H9 (cell line): ENCODE measurements at regions not wholly inside any gene's neighbourhood (a gene's known extent, or its start where the extent isn't known, plus 50 kb on each side); places are given as distances from the start of the nearest gene placed in this dataset.
A peak's percentile ranks its signal among the peaks of the same experiment; 100 is the strongest.

Experiments used
- DNase-seq: peaks from one replicate; pipeline ENCODE4 v3.0.0-alpha.2; 2017
- H2AFZ ChIP-seq: one replicate; pipeline ENCODE4 v1.6.1; 2013; ENCODE audit warnings: mild to moderate bottlenecking, low read length, control low read depth, moderate library complexity
- H2AK5ac ChIP-seq: 2 replicates; pipeline ENCODE4 v1.6.1; 2013; ENCODE audit warnings: low read length, control low read depth, mixed read lengths; ENCODE audit not compliant: insufficient read length
- H2BK120ac ChIP-seq: one replicate; pipeline ENCODE4 v1.6.1; 2013; ENCODE audit warnings: low read depth, mild to moderate bottlenecking, low read length, control low read depth, inconsistent platforms; ENCODE audit not compliant: poor library complexity, severe bottlenecking
- H2BK12ac ChIP-seq: 2 replicates; pipeline ENCODE4 v1.6.1; 2013; ENCODE audit warnings: low read length, control low read depth, mixed read lengths, low read depth; ENCODE audit not compliant: insufficient read length
- H2BK15ac ChIP-seq: 2 replicates; pipeline ENCODE4 v1.6.1; 2013; ENCODE audit warnings: low read depth, low read length, control low read depth
- H2BK20ac ChIP-seq: one replicate; pipeline ENCODE4 v1.6.1; 2013; ENCODE audit warnings: low read depth, mild to moderate bottlenecking, low read length, control low read depth, inconsistent platforms; ENCODE audit not compliant: poor library complexity, severe bottlenecking
- H2BK5ac ChIP-seq: 2 replicates; pipeline ENCODE4 v1.6.1; 2013; ENCODE audit warnings: low read length, control low read depth, mixed read lengths; ENCODE audit not compliant: insufficient read length
- H3K14ac ChIP-seq: 2 replicates; pipeline ENCODE4 v1.6.1; 2013; ENCODE audit warnings: low read length, control low read depth; ENCODE audit not compliant: insufficient read depth
- H3K18ac ChIP-seq: 2 replicates; pipeline ENCODE4 v1.6.1; 2013; ENCODE audit warnings: low read depth, mild to moderate bottlenecking, mixed read lengths, low read length, control low read depth; ENCODE audit not compliant: insufficient read length
- H3K23ac ChIP-seq: 2 replicates; pipeline ENCODE4 v1.6.1; 2013; ENCODE audit warnings: low read length, control low read depth, mixed read lengths, low read depth; ENCODE audit not compliant: insufficient read length
- H3K23me2 ChIP-seq: 2 replicates; pipeline ENCODE4 v1.6.1; 2013; ENCODE audit warnings: low read depth, mild to moderate bottlenecking, mixed read lengths, low read length, control low read depth; ENCODE audit not compliant: insufficient read length, poor library complexity, severe bottlenecking
- H3K27ac ChIP-seq: 2 replicates; pipeline ENCODE4 v1.5.1; 2013; ENCODE audit warnings: low read length, control low read depth, mixed read lengths, low read depth; ENCODE audit not compliant: insufficient read length
- H3K27me3 ChIP-seq: 2 replicates; pipeline ENCODE4 v1.6.1; 2013; ENCODE audit warnings: low read length, control low read depth, inconsistent platforms; ENCODE audit not compliant: insufficient read depth
- H3K4ac ChIP-seq: 2 replicates; pipeline ENCODE4 v1.6.1; 2013; ENCODE audit warnings: low read depth, mild to moderate bottlenecking, control low read depth, inconsistent platforms, low read length, moderate library complexity
- H3K4me1 ChIP-seq: 2 replicates; pipeline ENCODE4 v1.6.1; 2013; ENCODE audit warnings: low read length, control low read depth, inconsistent platforms; ENCODE audit not compliant: insufficient read depth
- H3K4me2 ChIP-seq: 2 replicates; pipeline ENCODE4 v1.6.1; 2013; ENCODE audit warnings: low read length, control low read depth, mixed read lengths; ENCODE audit not compliant: insufficient read length, insufficient read depth
- H3K56ac ChIP-seq: 2 replicates; pipeline ENCODE4 v1.6.1; 2013; ENCODE audit warnings: low read depth, mild to moderate bottlenecking, mixed read lengths, low read length, control low read depth; ENCODE audit not compliant: insufficient read length
- H3K79me1 ChIP-seq: 2 replicates; pipeline ENCODE4 v1.6.1; 2013; ENCODE audit warnings: low read depth, mild to moderate bottlenecking, moderate library complexity, low read length, control low read depth, inconsistent platforms; ENCODE audit not compliant: insufficient read depth, poor library complexity, severe bottlenecking
- H3K79me2 ChIP-seq: 2 replicates; pipeline ENCODE4 v1.6.1; 2013; ENCODE audit warnings: low read length, control low read depth, inconsistent platforms; ENCODE audit not compliant: insufficient read depth
- H3K9ac ChIP-seq: 2 replicates; pipeline ENCODE4 v1.6.1; 2013; ENCODE audit warnings: low read length, control low read depth, mixed read lengths; ENCODE audit not compliant: insufficient read length; ENCODE audit errors: extremely low read depth
- H3K9me3 ChIP-seq: one replicate; pipeline ENCODE4 v1.6.1; 2013; ENCODE audit warnings: low read depth, low read length, inconsistent platforms; ENCODE audit not compliant: control insufficient read depth
- H3T11ph ChIP-seq: one replicate; pipeline ENCODE4 v1.6.1; 2013; ENCODE audit warnings: mild to moderate bottlenecking, low read length, control low read depth, inconsistent platforms
- H4K20me1 ChIP-seq: one replicate; pipeline ENCODE4 v1.6.1; 2013; ENCODE audit not compliant: control insufficient read depth, insufficient read length, insufficient read depth
- H4K5ac ChIP-seq: 2 replicates; pipeline ENCODE4 v1.6.1; 2013; ENCODE audit warnings: low read depth, mild to moderate bottlenecking, mixed read lengths, low read length, control low read depth; ENCODE audit not compliant: insufficient read length
- H4K8ac ChIP-seq: replicated peaks from 2 replicates; pipeline ENCODE4 v1.6.1; 2013; ENCODE audit warnings: low read length, control low read depth, mixed read lengths, low read depth; ENCODE audit not compliant: insufficient read length
- H4K91ac ChIP-seq: 2 replicates; pipeline ENCODE4 v1.6.1; 2013; ENCODE audit warnings: low read depth, mild to moderate bottlenecking, moderate library complexity, mixed read lengths, low read length, control low read depth; ENCODE audit not compliant: insufficient read length
- H3K27ac Mint-ChIP-seq, 3 experiments: 2 replicates in 2 of 3; 3 replicates in 1 of 3; pipeline ENCODE4 v1.8.0; 2020 to 2021; ENCODE audit warnings: mixed read lengths in 3 of 3, mild to moderate bottlenecking in 1 of 3, moderate library complexity in 1 of 3
- H3K27me3 Mint-ChIP-seq: 2 replicates; pipeline ENCODE4 v1.8.0; 2021; ENCODE audit warnings: low read depth, mild to moderate bottlenecking, moderate library complexity, mixed read lengths
- H3K36me3 Mint-ChIP-seq, 3 experiments: 2 replicates in 2 of 3; 3 replicates in 1 of 3; pipeline ENCODE4 v1.8.0; 2020 to 2021; ENCODE audit warnings: low read depth in 3 of 3, mixed read lengths in 3 of 3; ENCODE audit not compliant: insufficient read depth in 1 of 3
- H3K4me1 Mint-ChIP-seq, 2 experiments: 2 replicates each; pipeline ENCODE4 v1.8.0; 2020; ENCODE audit warnings: mixed read lengths in 2 of 2
- H3K4me3 Mint-ChIP-seq, 2 experiments: 2 replicates in 1 of 2; 3 replicates in 1 of 2; pipeline ENCODE4 v1.8.0; 2020 to 2021; ENCODE audit warnings: mild to moderate bottlenecking in 2 of 2, mixed read lengths in 2 of 2, moderate library complexity in 1 of 2
- H3K9me3 Mint-ChIP-seq, 2 experiments: 2 replicates in 1 of 2; 3 replicates in 1 of 2; pipeline ENCODE4 v1.8.0; 2020; ENCODE audit warnings: mild to moderate bottlenecking in 2 of 2, mixed read lengths in 2 of 2, moderate library complexity in 1 of 2
- WGBS: extraction: QIAGEN DNeasy Blood & Tissue Kit; methylation state at CpG from one replicate; pipeline ENCODE4 v1.1.7; 2013; ENCODE audit warnings: missing lambda C conversion rate, low lambda C conversion rate, mixed read lengths; ENCODE audit not compliant: insufficient read length; ENCODE audit errors: extremely low coverage; 5-methylcytosine and 5-hydroxymethylcytosine counted together
- TF ChIP-seq, protein P1 (sequence below): fragments of 200-600 bp; sonication (generic); conservative IDR thresholded peaks from 3 replicates; pipeline ENCODE4 v1.8.0; 2021; ENCODE audit warnings: antibody characterized with exemption, mild to moderate bottlenecking

DNA sequence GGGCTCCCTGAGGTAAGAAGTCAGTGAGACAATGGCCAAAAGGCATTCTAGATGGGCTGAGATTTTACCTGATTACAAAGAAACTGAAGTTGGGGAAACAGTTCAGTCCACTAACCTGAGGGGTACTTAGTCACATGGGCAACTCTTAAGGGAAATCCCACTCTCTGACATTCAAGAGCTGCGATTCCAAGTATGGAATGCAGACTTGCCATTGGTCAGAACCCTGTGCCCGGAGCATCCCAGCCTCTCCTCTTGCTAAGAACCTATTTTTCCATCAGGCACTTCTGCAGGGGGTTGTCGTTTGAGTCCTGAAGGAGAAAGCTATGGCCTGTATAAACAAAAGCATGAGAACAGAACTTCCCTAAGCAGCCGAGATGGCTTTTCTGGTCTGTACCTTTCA, 434.9 kb upstream of the DAB1 start:
- Histone ChIP-seq H4K91ac (no peak overlapping the region), H3K79me1 (no peaks in the 10 kb centered on the region), H2BK20ac (peak overlapping the region; percentile 26), H3K79me2 (no peaks in the 10 kb centered on the region), H3K14ac (no peak overlapping the region), H2BK120ac (no peak overlapping the region), H3K23ac (no peak overlapping the region), H2BK15ac (no peak overlapping the region), H3K18ac (no peak overlapping the region), H4K8ac (no peak overlapping the region), H3K9me3 (no peaks in the 10 kb centered on the region), H2BK12ac (no peak overlapping the region), H3K56ac (no peak overlapping the region), H3K27me3 (no peaks in the 10 kb centered on the region), H2BK5ac (no peak overlapping the region), H3K9ac (no peak overlapping the region), H2AK5ac (no peak overlapping the region), H3K23me2 (no peaks in the 10 kb centered on the region), H4K20me1 (no peaks in the 10 kb centered on the region), H3K4me2 (no peak overlapping the region), H3K4me1 (peaks cover 6% of the 10 kb centered on the region; the same call in 1 of the 2 replicates), H4K5ac (no peak overlapping the region), H3K4ac (no peak overlapping the region), H3T11ph (no peak overlapping the region), H2AFZ (no peak overlapping the region), H3K27ac (no peak overlapping the region)
- TF ChIP-seq, protein P1, sequence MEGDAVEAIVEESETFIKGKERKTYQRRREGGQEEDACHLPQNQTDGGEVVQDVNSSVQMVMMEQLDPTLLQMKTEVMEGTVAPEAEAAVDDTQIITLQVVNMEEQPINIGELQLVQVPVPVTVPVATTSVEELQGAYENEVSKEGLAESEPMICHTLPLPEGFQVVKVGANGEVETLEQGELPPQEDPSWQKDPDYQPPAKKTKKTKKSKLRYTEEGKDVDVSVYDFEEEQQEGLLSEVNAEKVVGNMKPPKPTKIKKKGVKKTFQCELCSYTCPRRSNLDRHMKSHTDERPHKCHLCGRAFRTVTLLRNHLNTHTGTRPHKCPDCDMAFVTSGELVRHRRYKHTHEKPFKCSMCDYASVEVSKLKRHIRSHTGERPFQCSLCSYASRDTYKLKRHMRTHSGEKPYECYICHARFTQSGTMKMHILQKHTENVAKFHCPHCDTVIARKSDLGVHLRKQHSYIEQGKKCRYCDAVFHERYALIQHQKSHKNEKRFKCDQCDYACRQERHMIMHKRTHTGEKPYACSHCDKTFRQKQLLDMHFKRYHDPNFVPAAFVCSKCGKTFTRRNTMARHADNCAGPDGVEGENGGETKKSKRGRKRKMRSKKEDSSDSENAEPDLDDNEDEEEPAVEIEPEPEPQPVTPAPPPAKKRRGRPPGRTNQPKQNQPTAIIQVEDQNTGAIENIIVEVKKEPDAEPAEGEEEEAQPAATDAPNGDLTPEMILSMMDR = no peak
- Mint-ChIP-seq H3K36me3 (no peaks in the 10 kb centered on the region), H3K4me3 (no peak overlapping the region), H3K27ac (peak overlapping the region in 2 of 3 experiments; percentile 26 to 82; a peak in 2 of 7 replicates), H3K9me3 (no peaks in the 10 kb centered on the region), H3K27me3 (no peaks in the 10 kb centered on the region), H3K4me1 (peaks cover 12 to 19% of the 10 kb centered on the region in 2 experiments)
- no peak for DNase-seq
- no CpG with 5 or more reads among the region's 4 CpGs for WGBS
